ENCODE measurements at regions not wholly inside any gene's neighbourhood (a gene's known extent, or its start where the extent isn't known, plus 50 kb on each side); places are given as distances from the start of the nearest gene placed in this dataset.

- TF ChIP-seq CTCF (IDR thresholded peaks at IDR 0.05) = no peak
- no peak for TF ChIP-seq POLR2A (IDR thresholded peaks at IDR 0.05)
- TF ChIP-seq EP300 (IDR thresholded peaks at IDR 0.05) = no peak
These were observed 592.4 kb upstream of the SEL1L start for GRCh38 chr14:82126006-82126405.

All from ovary (tissue), 3 donors.